Chondrocyte (in vitro differentiated cells): ENCODE measurements at regions not wholly inside any gene's neighbourhood (a gene's known extent, or its start where the extent isn't known, plus 50 kb on each side); places are given as distances from the start of the nearest gene placed in this dataset.
A peak's percentile ranks its signal among the peaks of the same experiment; 100 is the strongest.

Experiments
- DNase-seq: peaks from one replicate; pipeline ENCODE4 v3.0.0; 2021; ENCODE audit warnings: mixed read lengths, low spot score
- H3K27ac Mint-ChIP-seq: one replicate; pipeline ENCODE4 v1.8.0; 2021; ENCODE audit warnings: mild to moderate bottlenecking, moderate library complexity, mixed read lengths; ENCODE audit not compliant: unreplicated experiment
- H3K27me3 Mint-ChIP-seq: 2 replicates; pipeline ENCODE4 v1.8.0; 2021; ENCODE audit warnings: low read depth, mixed read lengths
- H3K36me3 Mint-ChIP-seq: 2 replicates; pipeline ENCODE4 v1.8.0; 2021; ENCODE audit warnings: low read depth, mixed read lengths
- H3K4me1 Mint-ChIP-seq: 2 replicates; pipeline ENCODE4 v1.8.0; 2021; ENCODE audit warnings: low read depth, mild to moderate bottlenecking, mixed read lengths
- H3K4me3 Mint-ChIP-seq: one replicate; pipeline ENCODE4 v1.8.0; 2021; ENCODE audit warnings: mild to moderate bottlenecking, moderate library complexity, mixed read lengths; ENCODE audit not compliant: unreplicated experiment
- H3K9me3 Mint-ChIP-seq: 2 replicates; pipeline ENCODE4 v1.8.0; 2021; ENCODE audit warnings: low read depth, mixed read lengths
- CTCF ChIP-seq: fragments of 200-600 bp; sonication (generic); IDR thresholded peaks from 2 replicates; pipeline ENCODE4 v1.5.0; 2021; ENCODE audit warnings: antibody characterized with exemption, mild to moderate bottlenecking, moderate library complexity

- peak; percentile 29 for TF ChIP-seq CTCF
These were observed 60.9 kb upstream of the MMADHC start for GRCh38 chr2:149648282-149649030.

GRCh38 chr2:149645391-149645790, 57.8 kb upstream of the MMADHC start:
- H3K27ac Mint-ChIP-seq = no peak overlapping the region
- no peak for DNase-seq
- H3K36me3 Mint-ChIP-seq = peaks cover 5% of the 10 kb centered on the region
- no peak overlapping the region for H3K4me3 Mint-ChIP-seq
- H3K27me3 Mint-ChIP-seq = no peaks in the 10 kb centered on the region
- H3K9me3 Mint-ChIP-seq = peaks cover 15% of the 10 kb centered on the region
- H3K4me1 Mint-ChIP-seq = peaks cover 30% of the 10 kb centered on the region
- peak; percentile 67 for TF ChIP-seq CTCF

More at GRCh38 chr2:149648282-149649030, 60.9 kb upstream of the MMADHC start:
- Mint-ChIP-seq H3K36me3 (no peaks in the 10 kb centered on the region), H3K4me3 (no peak overlapping the region), H3K4me1 (peaks cover 40% of the 10 kb centered on the region), H3K27ac (peak overlapping the region; percentile 93), H3K27me3 (no peaks in the 10 kb centered on the region), H3K9me3 (peaks cover 5% of the 10 kb centered on the region)
- DNase-seq = no peak
